ENCODE measurements at regions not wholly inside any gene's neighbourhood (a gene's known extent, or its start where the extent isn't known, plus 50 kb on each side); places are given as distances from the start of the nearest gene placed in this dataset.

DNA sequence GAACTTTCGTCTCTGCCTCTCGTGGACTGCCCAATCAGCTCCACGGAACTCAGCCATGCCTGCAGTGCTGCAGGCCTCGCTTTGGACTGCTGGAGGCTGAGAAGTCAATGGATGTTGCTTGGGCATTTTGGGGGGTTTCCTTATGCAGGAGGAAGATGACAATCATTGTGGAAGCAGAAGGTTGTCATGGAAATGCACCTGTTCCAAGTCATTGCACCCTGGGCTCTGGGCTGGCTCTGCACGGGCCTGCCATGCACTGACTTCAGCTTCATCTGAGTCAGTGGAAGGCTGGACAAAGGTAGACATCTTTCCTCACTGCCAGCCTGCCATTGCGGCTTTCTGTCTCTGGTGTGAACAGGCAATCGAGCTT, 217.3 kb downstream of the RPS24 start:
- H3K27me3 ChIP-seq (ENCODE audit: insufficient read depth, low read length) = no peaks in the 10 kb centered on the region
- DNase-seq (ENCODE audit: low read depth, low spot score) (no peak), ATAC-seq (no peak)
- H3K4me1 ChIP-seq (ENCODE audit: control insufficient read depth in 1 of 2, insufficient read depth in 2 of 2, low read length in 2 of 2) = peaks cover 6 to 22% of the 10 kb centered on the region in 2 experiments
- ChIA-PET POLR2A (no interaction called here), CTCF (no interaction called here), RAD21 (ENCODE audit: low non-redundant PET in 1 of 2, low total read pairs in 2 of 2, uncharacterized antibody in 2 of 2, unreplicated experiment in 2 of 2) (no interaction called here)
- no peaks in the 10 kb centered on the region for H3K79me2 ChIP-seq (ENCODE audit: insufficient read depth, low read length)
- no peaks in the 10 kb centered on the region for H3K9me3 ChIP-seq (ENCODE audit: control insufficient read depth in 1 of 2, insufficient read depth in 1 of 2, low read depth in 1 of 2, low read length in 2 of 2)
- H3K4me2 ChIP-seq (ENCODE audit: low read length) = no peak overlapping the region
- H3K9ac ChIP-seq (ENCODE audit: low read length) = no peak overlapping the region
- no peaks in the 10 kb centered on the region for H3K36me3 ChIP-seq (ENCODE audit: control insufficient read depth in 1 of 2, insufficient read depth in 2 of 2, low read length in 2 of 2)
- H3K27ac ChIP-seq (ENCODE audit: low read depth, low read length) = no peak overlapping the region
- H2AFZ ChIP-seq (ENCODE audit: low read depth, low read length, poor library complexity, severe bottlenecking) = no peak overlapping the region
- TF ChIP-seq, protein P1, sequence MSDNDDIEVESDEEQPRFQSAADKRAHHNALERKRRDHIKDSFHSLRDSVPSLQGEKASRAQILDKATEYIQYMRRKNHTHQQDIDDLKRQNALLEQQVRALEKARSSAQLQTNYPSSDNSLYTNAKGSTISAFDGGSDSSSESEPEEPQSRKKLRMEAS (IDR thresholded peaks at IDR 0.05) = no peak
- TF ChIP-seq, protein P2, sequence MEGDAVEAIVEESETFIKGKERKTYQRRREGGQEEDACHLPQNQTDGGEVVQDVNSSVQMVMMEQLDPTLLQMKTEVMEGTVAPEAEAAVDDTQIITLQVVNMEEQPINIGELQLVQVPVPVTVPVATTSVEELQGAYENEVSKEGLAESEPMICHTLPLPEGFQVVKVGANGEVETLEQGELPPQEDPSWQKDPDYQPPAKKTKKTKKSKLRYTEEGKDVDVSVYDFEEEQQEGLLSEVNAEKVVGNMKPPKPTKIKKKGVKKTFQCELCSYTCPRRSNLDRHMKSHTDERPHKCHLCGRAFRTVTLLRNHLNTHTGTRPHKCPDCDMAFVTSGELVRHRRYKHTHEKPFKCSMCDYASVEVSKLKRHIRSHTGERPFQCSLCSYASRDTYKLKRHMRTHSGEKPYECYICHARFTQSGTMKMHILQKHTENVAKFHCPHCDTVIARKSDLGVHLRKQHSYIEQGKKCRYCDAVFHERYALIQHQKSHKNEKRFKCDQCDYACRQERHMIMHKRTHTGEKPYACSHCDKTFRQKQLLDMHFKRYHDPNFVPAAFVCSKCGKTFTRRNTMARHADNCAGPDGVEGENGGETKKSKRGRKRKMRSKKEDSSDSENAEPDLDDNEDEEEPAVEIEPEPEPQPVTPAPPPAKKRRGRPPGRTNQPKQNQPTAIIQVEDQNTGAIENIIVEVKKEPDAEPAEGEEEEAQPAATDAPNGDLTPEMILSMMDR (IDR thresholded peaks at IDR 0.05 in 2 of 3, conservative IDR thresholded peaks at IDR 0.05 in 1 of 3; ENCODE audit: borderline replicate concordance in 1 of 3, insufficient read depth in 1 of 3, low read depth in 2 of 3, low read length in 2 of 3) = no peak
- no peak for TF ChIP-seq EZH2phosphoT487 (IDR thresholded peaks at IDR 0.05; ENCODE audit: borderline replicate concordance)
- TF ChIP-seq YY1 (IDR thresholded peaks at IDR 0.05; ENCODE audit: extremely low read depth, insufficient replicate concordance, low read depth, low read length) = no peak
- TF ChIP-seq POLR2A (IDR thresholded peaks at IDR 0.05; ENCODE audit: borderline replicate concordance, extremely low read depth, insufficient read depth, insufficient read length) = no peak
- TF ChIP-seq SIN3A (IDR thresholded peaks at IDR 0.05; ENCODE audit: low read depth) = no peak
- TF ChIP-seq POLR2AphosphoS5 (IDR thresholded peaks at IDR 0.05; ENCODE audit: low read depth, low read length) = no peak
- TF ChIP-seq, protein P3, sequence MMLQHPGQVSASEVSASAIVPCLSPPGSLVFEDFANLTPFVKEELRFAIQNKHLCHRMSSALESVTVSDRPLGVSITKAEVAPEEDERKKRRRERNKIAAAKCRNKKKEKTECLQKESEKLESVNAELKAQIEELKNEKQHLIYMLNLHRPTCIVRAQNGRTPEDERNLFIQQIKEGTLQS (IDR thresholded peaks at IDR 0.05) = no peak
- TF ChIP-seq TCF7L2 (IDR thresholded peaks at IDR 0.05; ENCODE audit: borderline replicate concordance, extremely low read depth, insufficient read depth, insufficient read length) = no peak
- TF ChIP-seq, protein P4, sequence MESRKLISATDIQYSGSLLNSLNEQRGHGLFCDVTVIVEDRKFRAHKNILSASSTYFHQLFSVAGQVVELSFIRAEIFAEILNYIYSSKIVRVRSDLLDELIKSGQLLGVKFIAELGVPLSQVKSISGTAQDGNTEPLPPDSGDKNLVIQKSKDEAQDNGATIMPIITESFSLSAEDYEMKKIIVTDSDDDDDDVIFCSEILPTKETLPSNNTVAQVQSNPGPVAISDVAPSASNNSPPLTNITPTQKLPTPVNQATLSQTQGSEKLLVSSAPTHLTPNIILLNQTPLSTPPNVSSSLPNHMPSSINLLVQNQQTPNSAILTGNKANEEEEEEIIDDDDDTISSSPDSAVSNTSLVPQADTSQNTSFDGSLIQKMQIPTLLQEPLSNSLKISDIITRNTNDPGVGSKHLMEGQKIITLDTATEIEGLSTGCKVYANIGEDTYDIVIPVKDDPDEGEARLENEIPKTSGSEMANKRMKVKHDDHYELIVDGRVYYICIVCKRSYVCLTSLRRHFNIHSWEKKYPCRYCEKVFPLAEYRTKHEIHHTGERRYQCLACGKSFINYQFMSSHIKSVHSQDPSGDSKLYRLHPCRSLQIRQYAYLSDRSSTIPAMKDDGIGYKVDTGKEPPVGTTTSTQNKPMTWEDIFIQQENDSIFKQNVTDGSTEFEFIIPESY (IDR thresholded peaks at IDR 0.05; ENCODE audit: extremely low read depth, insufficient replicate concordance, low read length) = no peak
- no peak for TF ChIP-seq JUND (IDR thresholded peaks at IDR 0.05)
- TF ChIP-seq, protein P5, sequence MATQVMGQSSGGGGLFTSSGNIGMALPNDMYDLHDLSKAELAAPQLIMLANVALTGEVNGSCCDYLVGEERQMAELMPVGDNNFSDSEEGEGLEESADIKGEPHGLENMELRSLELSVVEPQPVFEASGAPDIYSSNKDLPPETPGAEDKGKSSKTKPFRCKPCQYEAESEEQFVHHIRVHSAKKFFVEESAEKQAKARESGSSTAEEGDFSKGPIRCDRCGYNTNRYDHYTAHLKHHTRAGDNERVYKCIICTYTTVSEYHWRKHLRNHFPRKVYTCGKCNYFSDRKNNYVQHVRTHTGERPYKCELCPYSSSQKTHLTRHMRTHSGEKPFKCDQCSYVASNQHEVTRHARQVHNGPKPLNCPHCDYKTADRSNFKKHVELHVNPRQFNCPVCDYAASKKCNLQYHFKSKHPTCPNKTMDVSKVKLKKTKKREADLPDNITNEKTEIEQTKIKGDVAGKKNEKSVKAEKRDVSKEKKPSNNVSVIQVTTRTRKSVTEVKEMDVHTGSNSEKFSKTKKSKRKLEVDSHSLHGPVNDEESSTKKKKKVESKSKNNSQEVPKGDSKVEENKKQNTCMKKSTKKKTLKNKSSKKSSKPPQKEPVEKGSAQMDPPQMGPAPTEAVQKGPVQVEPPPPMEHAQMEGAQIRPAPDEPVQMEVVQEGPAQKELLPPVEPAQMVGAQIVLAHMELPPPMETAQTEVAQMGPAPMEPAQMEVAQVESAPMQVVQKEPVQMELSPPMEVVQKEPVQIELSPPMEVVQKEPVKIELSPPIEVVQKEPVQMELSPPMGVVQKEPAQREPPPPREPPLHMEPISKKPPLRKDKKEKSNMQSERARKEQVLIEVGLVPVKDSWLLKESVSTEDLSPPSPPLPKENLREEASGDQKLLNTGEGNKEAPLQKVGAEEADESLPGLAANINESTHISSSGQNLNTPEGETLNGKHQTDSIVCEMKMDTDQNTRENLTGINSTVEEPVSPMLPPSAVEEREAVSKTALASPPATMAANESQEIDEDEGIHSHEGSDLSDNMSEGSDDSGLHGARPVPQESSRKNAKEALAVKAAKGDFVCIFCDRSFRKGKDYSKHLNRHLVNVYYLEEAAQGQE (IDR thresholded peaks at IDR 0.05; ENCODE audit: low read depth) = no peak
- TF ChIP-seq FOSL1 (IDR thresholded peaks at IDR 0.05; ENCODE audit: low read depth) = no peak
- TF ChIP-seq EZH2 (IDR thresholded peaks at IDR 0.05) = no peak
- H4K20me1 ChIP-seq (ENCODE audit: insufficient read depth) = no peaks in the 10 kb centered on the region
- intact Hi-C loops (cut with micrococcal nuclease) = no loop called here
- no peaks in the 10 kb centered on the region for H3K9me2 ChIP-seq (ENCODE audit: insufficient read depth)
- no TSS peak for BruUV-seq (replicated peaks)
- H3K4me3 ChIP-seq (replicated peaks in 1 of 2; ENCODE audit: low read depth in 1 of 2, low read length in 2 of 2) = no peak overlapping the region

Data from HCT116 (cell line).